ENCODE measurements at regions not wholly inside any gene's neighbourhood (a gene's known extent, or its start where the extent isn't known, plus 50 kb on each side); places are given as distances from the start of the nearest gene placed in this dataset.

DNA sequence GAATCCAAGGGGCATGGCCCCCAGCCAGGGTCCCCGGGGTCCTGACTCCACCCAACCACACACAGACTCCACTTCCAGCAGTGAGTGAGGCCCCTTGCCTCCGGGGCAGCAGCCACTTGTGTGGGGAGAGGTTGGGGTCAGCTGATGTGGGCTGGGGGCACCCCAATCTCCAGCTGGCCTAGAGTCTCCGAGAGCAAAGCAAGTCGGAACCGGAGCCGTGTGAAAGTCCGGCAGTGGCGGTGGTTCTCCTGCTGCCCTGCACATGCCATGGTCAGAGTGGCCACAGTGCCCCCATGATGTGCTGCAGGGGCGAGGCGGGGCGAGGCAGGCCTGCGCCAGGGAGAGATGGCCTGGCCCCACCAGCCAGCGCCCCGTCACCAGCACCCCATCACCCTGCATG is 74.6 kb downstream of the PDGFA start:
- TF ChIP-seq, protein P1, sequence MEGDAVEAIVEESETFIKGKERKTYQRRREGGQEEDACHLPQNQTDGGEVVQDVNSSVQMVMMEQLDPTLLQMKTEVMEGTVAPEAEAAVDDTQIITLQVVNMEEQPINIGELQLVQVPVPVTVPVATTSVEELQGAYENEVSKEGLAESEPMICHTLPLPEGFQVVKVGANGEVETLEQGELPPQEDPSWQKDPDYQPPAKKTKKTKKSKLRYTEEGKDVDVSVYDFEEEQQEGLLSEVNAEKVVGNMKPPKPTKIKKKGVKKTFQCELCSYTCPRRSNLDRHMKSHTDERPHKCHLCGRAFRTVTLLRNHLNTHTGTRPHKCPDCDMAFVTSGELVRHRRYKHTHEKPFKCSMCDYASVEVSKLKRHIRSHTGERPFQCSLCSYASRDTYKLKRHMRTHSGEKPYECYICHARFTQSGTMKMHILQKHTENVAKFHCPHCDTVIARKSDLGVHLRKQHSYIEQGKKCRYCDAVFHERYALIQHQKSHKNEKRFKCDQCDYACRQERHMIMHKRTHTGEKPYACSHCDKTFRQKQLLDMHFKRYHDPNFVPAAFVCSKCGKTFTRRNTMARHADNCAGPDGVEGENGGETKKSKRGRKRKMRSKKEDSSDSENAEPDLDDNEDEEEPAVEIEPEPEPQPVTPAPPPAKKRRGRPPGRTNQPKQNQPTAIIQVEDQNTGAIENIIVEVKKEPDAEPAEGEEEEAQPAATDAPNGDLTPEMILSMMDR (IDR thresholded peaks at IDR 0.05) = no peak
- no peak for TF ChIP-seq POLR2A (IDR thresholded peaks at IDR 0.05)

Measured in thyroid gland (tissue), 4 donors.